DND-41 (cell line): ENCODE measurements at regions not wholly inside any gene's neighbourhood (a gene's known extent, or its start where the extent isn't known, plus 50 kb on each side); places are given as distances from the start of the nearest gene placed in this dataset.

Experiments
- EZH2 ChIP-seq: IDR thresholded peaks from 3 replicates; pipeline ENCODE4 v1.6.1; 2012; ENCODE audit warnings: borderline replicate concordance, low read depth, mild to moderate bottlenecking, moderate library complexity, low read length, inconsistent platforms; ENCODE audit not compliant: severe bottlenecking
- TF ChIP-seq, protein P1 (sequence below): IDR thresholded peaks from 2 replicates; pipeline ENCODE4 v1.5.1; 2012; ENCODE audit warnings: borderline replicate concordance, low read length, moderate library complexity, mild to moderate bottlenecking; ENCODE audit not compliant: poor library complexity, severe bottlenecking; ENCODE audit errors: extremely low read depth

DNA sequence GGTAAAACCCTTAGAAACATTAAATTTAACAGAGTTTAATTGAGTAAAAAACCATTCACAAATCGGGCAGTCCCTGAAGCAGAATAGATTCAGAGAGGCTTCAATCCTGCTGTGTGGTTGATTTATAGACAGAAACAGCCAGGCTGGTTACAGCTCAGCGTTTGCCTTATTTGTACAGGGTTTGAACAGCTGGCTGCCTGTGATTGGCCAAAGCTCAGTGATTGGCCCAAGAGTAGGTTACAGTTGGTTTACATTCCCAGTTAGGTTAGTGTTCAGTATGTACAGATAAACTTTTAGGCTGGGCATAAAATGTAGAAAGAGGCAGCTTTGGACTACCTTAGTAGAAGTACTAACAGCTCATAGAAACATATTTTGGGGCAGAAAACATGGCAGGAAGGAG is 210.4 kb upstream of the ELAC2 start:
- TF ChIP-seq, protein P1, sequence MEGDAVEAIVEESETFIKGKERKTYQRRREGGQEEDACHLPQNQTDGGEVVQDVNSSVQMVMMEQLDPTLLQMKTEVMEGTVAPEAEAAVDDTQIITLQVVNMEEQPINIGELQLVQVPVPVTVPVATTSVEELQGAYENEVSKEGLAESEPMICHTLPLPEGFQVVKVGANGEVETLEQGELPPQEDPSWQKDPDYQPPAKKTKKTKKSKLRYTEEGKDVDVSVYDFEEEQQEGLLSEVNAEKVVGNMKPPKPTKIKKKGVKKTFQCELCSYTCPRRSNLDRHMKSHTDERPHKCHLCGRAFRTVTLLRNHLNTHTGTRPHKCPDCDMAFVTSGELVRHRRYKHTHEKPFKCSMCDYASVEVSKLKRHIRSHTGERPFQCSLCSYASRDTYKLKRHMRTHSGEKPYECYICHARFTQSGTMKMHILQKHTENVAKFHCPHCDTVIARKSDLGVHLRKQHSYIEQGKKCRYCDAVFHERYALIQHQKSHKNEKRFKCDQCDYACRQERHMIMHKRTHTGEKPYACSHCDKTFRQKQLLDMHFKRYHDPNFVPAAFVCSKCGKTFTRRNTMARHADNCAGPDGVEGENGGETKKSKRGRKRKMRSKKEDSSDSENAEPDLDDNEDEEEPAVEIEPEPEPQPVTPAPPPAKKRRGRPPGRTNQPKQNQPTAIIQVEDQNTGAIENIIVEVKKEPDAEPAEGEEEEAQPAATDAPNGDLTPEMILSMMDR, result no peak
- TF ChIP-seq EZH2, result no peak
